Naive thymus-derived CD4-positive, alpha-beta T cell (primary cell): ENCODE measurements at regions not wholly inside any gene's neighbourhood (a gene's known extent, or its start where the extent isn't known, plus 50 kb on each side); places are given as distances from the start of the nearest gene placed in this dataset.

Experiments
- ATAC-seq: fragments of 150-1000 bp; cut with Tn5 transposase; 2 replicates; pipeline ENCODE4 v1.10.0; 2021; ENCODE audit warnings: mild to moderate bottlenecking, moderate library complexity
- CTCF ChIA-PET: fragments of 350-600 bp; sonication (Branson Sonifier 250); formaldehyde crosslinking; loops from one replicate; lab custom pipeline; 2021; ENCODE audit warnings: antibody characterized with exemption; lab: Charles Lee
- POLR2A ChIA-PET: fragments of 350-600 bp; sonication (Branson Sonifier 250); formaldehyde crosslinking; loops from one replicate; lab custom pipeline; 2021; ENCODE audit warnings: antibody characterized with exemption, inconsistent platforms; lab: Charles Lee
- DNase-seq, 9 donors: peaks; one replicate each; pipeline versions ENCODE4 v3.0.0 to v3.0.0-alpha.2; 2020 to 2022; ENCODE audit warnings: mixed read lengths in 1 of 9
- H3K27ac ChIP-seq: one replicate; pipeline ENCODE4 v1.7.0; 2013; ENCODE audit warnings: mild to moderate bottlenecking, low read depth, low read length, moderate library complexity
- H3K27me3 ChIP-seq, 2 donors: one replicate each; pipeline ENCODE4 v1.7.0; 2013; ENCODE audit warnings: low read length in 2 of 2, mild to moderate bottlenecking in 2 of 2, moderate library complexity in 2 of 2; ENCODE audit not compliant: control insufficient read depth in 2 of 2, insufficient read depth in 2 of 2
- H3K36me3 ChIP-seq, 3 experiments: 1 replicate in 2 of 3; 2 replicates in 1 of 3; pipeline ENCODE4 v1.7.0; 2013; ENCODE audit warnings: low read length in 3 of 3, mild to moderate bottlenecking in 3 of 3, moderate library complexity in 1 of 3; ENCODE audit not compliant: insufficient read depth in 3 of 3, control insufficient read depth in 2 of 3
- H3K4me1 ChIP-seq, 2 donors: one replicate each; pipeline ENCODE4 v1.7.0; 2013; ENCODE audit warnings: low read length in 2 of 2, mild to moderate bottlenecking in 2 of 2, moderate library complexity in 1 of 2; ENCODE audit not compliant: control insufficient read depth in 2 of 2, insufficient read depth in 2 of 2
- H3K4me3 ChIP-seq: 2 replicates; pipeline ENCODE4 v1.7.0; 2013; ENCODE audit warnings: mild to moderate bottlenecking, low read length
- H3K9me3 ChIP-seq, 3 experiments: 1 replicate in 2 of 3; 2 replicates in 1 of 3; pipeline ENCODE4 v1.7.0; 2013; ENCODE audit warnings: low read length in 3 of 3; ENCODE audit not compliant: control insufficient read depth in 2 of 3
- H3K27ac Mint-ChIP-seq, 9 donors: one replicate each; pipeline ENCODE4 v1.8.0; 2020 to 2022; ENCODE audit warnings: mixed read lengths in 9 of 9, mild to moderate bottlenecking in 8 of 9, moderate library complexity in 5 of 9, inconsistent platforms in 2 of 9
- H3K27me3 Mint-ChIP-seq, 5 donors: one replicate each; pipeline ENCODE4 v1.8.0; 2021 to 2022; ENCODE audit warnings: mixed read lengths in 5 of 5, mild to moderate bottlenecking in 1 of 5
- H3K36me3 Mint-ChIP-seq, 5 donors: one replicate each; pipeline ENCODE4 v1.8.0; 2020 to 2022; ENCODE audit warnings: mixed read lengths in 5 of 5, mild to moderate bottlenecking in 3 of 5, inconsistent platforms in 1 of 5
- H3K4me1 Mint-ChIP-seq, 7 donors: one replicate each; pipeline ENCODE4 v1.8.0; 2020 to 2022; ENCODE audit warnings: mixed read lengths in 7 of 7, mild to moderate bottlenecking in 3 of 7, inconsistent platforms in 1 of 7
- H3K4me3 Mint-ChIP-seq, 10 donors: one replicate each; pipeline ENCODE4 v1.8.0; 2020 to 2022; ENCODE audit warnings: mild to moderate bottlenecking in 10 of 10, mixed read lengths in 10 of 10, moderate library complexity in 6 of 10, inconsistent platforms in 2 of 10
- H3K9me3 Mint-ChIP-seq, 11 donors: one replicate each; pipeline ENCODE4 v1.8.0; 2020 to 2022; ENCODE audit warnings: mixed read lengths in 11 of 11, mild to moderate bottlenecking in 4 of 11, inconsistent platforms in 1 of 11, moderate library complexity in 1 of 11
- intact Hi-C, 2 donors: fragments of 100-400 bp; cut with micrococcal nuclease; formaldehyde crosslinking; loops; one replicate each; pipeline ENCODE4 v1.15.1; 2023

- DNase-seq (no peak), ATAC-seq (no peak)
- Histone ChIP-seq H3K4me3 (no peak overlapping the region), H3K9me3 (no peaks in the 10 kb centered on the region), H3K4me1 (no peaks in the 10 kb centered on the region), H3K27me3 (no peaks in the 10 kb centered on the region), H3K27ac (no peak overlapping the region), H3K36me3 (no peaks in the 10 kb centered on the region)
- Mint-ChIP-seq H3K9me3 (peaks cover 0 to 42% (median 12%) of the 10 kb centered on the region in 11 donors), H3K27ac (no peak overlapping the region), H3K4me3 (no peak overlapping the region), H3K36me3 (no peaks in the 10 kb centered on the region), H3K27me3 (peaks cover 0 to 31% (median 13%) of the 10 kb centered on the region in 5 donors), H3K4me1 (peaks cover 0 to 16% (median 0%) of the 10 kb centered on the region in 7 donors)
- CTCF ChIA-PET, result interaction anchor here (1.0 kb wide), 1 partner anchor 9 kb away, joined by 4 read pairs; no protein-coding TSS in a partner anchor
- POLR2A ChIA-PET, result interaction anchor here (0.6 kb wide), 1 partner anchor 10 kb away, joined by 3 read pairs; no protein-coding TSS in a partner anchor
- intact Hi-C loops, result no loop called here
Observed at GRCh38 chr12:40165179-40165578, 59.3 kb upstream of the SLC2A13 start.

- H3K27me3 Mint-ChIP-seq, result peaks cover 3 to 33% (median 13%) of the 10 kb centered on the region in 5 donors
- Histone ChIP-seq H3K27ac (no peak overlapping the region), H3K4me1 (no peaks in the 10 kb centered on the region), H3K9me3 (no peaks in the 10 kb centered on the region), H3K36me3 (no peaks in the 10 kb centered on the region), H3K4me3 (no peak overlapping the region), H3K27me3 (no peaks in the 10 kb centered on the region)
- ChIA-PET POLR2A (interaction anchor here (0.7 kb wide), 1 partner anchor 9 kb away, joined by 3 read pairs; no protein-coding TSS in a partner anchor), CTCF (no interaction called here)
- ATAC-seq (no peak), DNase-seq (no peak)
- H3K36me3 Mint-ChIP-seq, result no peaks in the 10 kb centered on the region
- peaks cover 0 to 42% (median 12%) of the 10 kb centered on the region in 11 donors for H3K9me3 Mint-ChIP-seq
- H3K4me1 Mint-ChIP-seq, result peaks cover 0 to 9% (median 0%) of the 10 kb centered on the region in 7 donors
- H3K4me3 Mint-ChIP-seq, result no peak overlapping the region
- intact Hi-C loops, result no loop called here
- H3K27ac Mint-ChIP-seq, result no peak overlapping the region
Observed at GRCh38 chr12:40164034-40164433, 58.2 kb upstream of the SLC2A13 start.

GRCh38 chr12:40162033-40162432 lies 56.2 kb upstream of the SLC2A13 start:
- Histone ChIP-seq H3K36me3 (no peaks in the 10 kb centered on the region), H3K4me3 (no peak overlapping the region), H3K27ac (no peak overlapping the region), H3K4me1 (no peaks in the 10 kb centered on the region), H3K27me3 (no peaks in the 10 kb centered on the region), H3K9me3 (no peaks in the 10 kb centered on the region)
- Mint-ChIP-seq H3K4me1 (peaks cover 0 to 2% (median 0%) of the 10 kb centered on the region in 7 donors), H3K9me3 (peaks cover 0 to 42% (median 12%) of the 10 kb centered on the region in 11 donors), H3K27ac (no peak overlapping the region), H3K4me3 (no peak overlapping the region), H3K36me3 (no peaks in the 10 kb centered on the region), H3K27me3 (peaks cover 4 to 37% (median 13%) of the 10 kb centered on the region in 5 donors)
- DNase-seq, result no peak
- intact Hi-C loops, result no loop called here
- ChIA-PET CTCF (no interaction called here), POLR2A (no interaction called here)
- no peak for ATAC-seq

GRCh38 chr12:40158592-40159111 lies 52.8 kb upstream of the SLC2A13 start:
- POLR2A ChIA-PET, result no interaction called here
- ATAC-seq, result peak; percentile 56
- Mint-ChIP-seq H3K4me3 (no peak overlapping the region), H3K27me3 (peaks cover 0 to 45% (median 15%) of the 10 kb centered on the region in 5 donors), H3K9me3 (peaks cover 0 to 27% (median 7%) of the 10 kb centered on the region in 11 donors), H3K27ac (no peak overlapping the region), H3K4me1 (peaks cover 0 to 2% (median 0%) of the 10 kb centered on the region in 7 donors), H3K36me3 (no peaks in the 10 kb centered on the region)
- no peak overlapping the region for H3K4me3 ChIP-seq
- CTCF ChIA-PET, result no interaction called here
- H3K9me3 ChIP-seq, result no peaks in the 10 kb centered on the region
- intact Hi-C loops, result no loop called here
- no peaks in the 10 kb centered on the region for H3K4me1 ChIP-seq
- no peak for DNase-seq
- H3K36me3 ChIP-seq, result no peaks in the 10 kb centered on the region
- H3K27ac ChIP-seq, result no peak overlapping the region
- no peaks in the 10 kb centered on the region for H3K27me3 ChIP-seq

- POLR2A ChIA-PET, result no interaction called here
- DNase-seq (no peak), ATAC-seq (no peak)
- H3K27me3 Mint-ChIP-seq, result peaks cover 0 to 47% (median 15%) of the 10 kb centered on the region in 5 donors
- CTCF ChIA-PET, result no interaction called here
- Histone ChIP-seq H3K4me1 (no peaks in the 10 kb centered on the region), H3K4me3 (no peak overlapping the region), H3K36me3 (no peaks in the 10 kb centered on the region), H3K27me3 (no peaks in the 10 kb centered on the region), H3K27ac (no peak overlapping the region), H3K9me3 (no peaks in the 10 kb centered on the region)
- H3K27ac Mint-ChIP-seq, result no peak overlapping the region
- intact Hi-C loops, result no loop called here
- no peak overlapping the region for H3K4me3 Mint-ChIP-seq
- H3K9me3 Mint-ChIP-seq, result peaks cover 0 to 13% (median 2%) of the 10 kb centered on the region in 11 donors
- no peaks in the 10 kb centered on the region for H3K36me3 Mint-ChIP-seq
- peaks cover 0 to 4% (median 0%) of the 10 kb centered on the region in 7 donors for H3K4me1 Mint-ChIP-seq
Observed at GRCh38 chr12:40157336-40157735, 51.5 kb upstream of the SLC2A13 start.

- Histone ChIP-seq H3K4me1 (no peaks in the 10 kb centered on the region), H3K36me3 (no peaks in the 10 kb centered on the region), H3K9me3 (no peaks in the 10 kb centered on the region), H3K4me3 (no peak overlapping the region), H3K27me3 (no peaks in the 10 kb centered on the region), H3K27ac (no peak overlapping the region)
- ATAC-seq, result no peak
- Mint-ChIP-seq H3K9me3 (peaks cover 0 to 4% (median 0%) of the 10 kb centered on the region in 11 donors), H3K27ac (no peak overlapping the region), H3K4me3 (no peak overlapping the region), H3K36me3 (no peaks in the 10 kb centered on the region), H3K27me3 (peaks cover 0 to 49% (median 15%) of the 10 kb centered on the region in 5 donors), H3K4me1 (peaks cover 0 to 4% (median 0%) of the 10 kb centered on the region in 7 donors)
- no peak for DNase-seq
- POLR2A ChIA-PET, result no interaction called here
- CTCF ChIA-PET, result interaction anchor here (1.2 kb wide), 1 partner anchor 9 kb away, joined by 4 read pairs; no protein-coding TSS in a partner anchor
- intact Hi-C loops, result no loop called here
Observed at GRCh38 chr12:40156021-40156764, 50.3 kb upstream of the SLC2A13 start.
